Chondrocyte (in vitro differentiated cells): ENCODE measurements at regions not wholly inside any gene's neighbourhood (a gene's known extent, or its start where the extent isn't known, plus 50 kb on each side); places are given as distances from the start of the nearest gene placed in this dataset.

Experiments used
- DNase-seq: peaks from one replicate; pipeline ENCODE4 v3.0.0; 2021; ENCODE audit warnings: mixed read lengths, low spot score
- H3K27ac Mint-ChIP-seq: one replicate; pipeline ENCODE4 v1.8.0; 2021; ENCODE audit warnings: mild to moderate bottlenecking, moderate library complexity, mixed read lengths; ENCODE audit not compliant: unreplicated experiment
- H3K27me3 Mint-ChIP-seq: 2 replicates; pipeline ENCODE4 v1.8.0; 2021; ENCODE audit warnings: low read depth, mixed read lengths
- H3K36me3 Mint-ChIP-seq: 2 replicates; pipeline ENCODE4 v1.8.0; 2021; ENCODE audit warnings: low read depth, mixed read lengths
- H3K4me1 Mint-ChIP-seq: 2 replicates; pipeline ENCODE4 v1.8.0; 2021; ENCODE audit warnings: low read depth, mild to moderate bottlenecking, mixed read lengths
- H3K4me3 Mint-ChIP-seq: one replicate; pipeline ENCODE4 v1.8.0; 2021; ENCODE audit warnings: mild to moderate bottlenecking, moderate library complexity, mixed read lengths; ENCODE audit not compliant: unreplicated experiment
- H3K9me3 Mint-ChIP-seq: 2 replicates; pipeline ENCODE4 v1.8.0; 2021; ENCODE audit warnings: low read depth, mixed read lengths
- CTCF ChIP-seq: fragments of 200-600 bp; sonication (generic); IDR thresholded peaks from 2 replicates; pipeline ENCODE4 v1.5.0; 2021; ENCODE audit warnings: antibody characterized with exemption, mild to moderate bottlenecking, moderate library complexity

DNA sequence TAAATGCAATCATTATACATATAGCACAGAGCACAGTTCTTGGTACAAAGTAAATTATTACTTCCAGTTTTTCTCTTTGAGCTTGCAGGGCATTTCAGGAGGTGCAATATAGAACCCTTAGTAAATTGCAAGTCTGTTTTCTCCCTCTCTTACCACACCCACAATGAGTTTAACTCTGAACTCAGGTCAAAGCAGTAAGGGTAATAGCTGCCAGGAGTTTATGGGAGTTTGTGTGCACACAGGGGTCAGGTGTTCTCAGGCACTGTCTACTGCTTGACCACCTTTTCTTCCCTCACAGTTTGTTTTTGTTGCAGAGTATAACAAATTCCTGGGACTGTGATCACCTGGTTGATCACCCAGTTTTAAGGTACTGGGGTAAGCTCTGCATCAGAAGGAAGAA, 478.5 kb upstream of the TENM4 start:
- Mint-ChIP-seq H3K4me3 (no peak overlapping the region), H3K27ac (no peak overlapping the region)

DNA sequence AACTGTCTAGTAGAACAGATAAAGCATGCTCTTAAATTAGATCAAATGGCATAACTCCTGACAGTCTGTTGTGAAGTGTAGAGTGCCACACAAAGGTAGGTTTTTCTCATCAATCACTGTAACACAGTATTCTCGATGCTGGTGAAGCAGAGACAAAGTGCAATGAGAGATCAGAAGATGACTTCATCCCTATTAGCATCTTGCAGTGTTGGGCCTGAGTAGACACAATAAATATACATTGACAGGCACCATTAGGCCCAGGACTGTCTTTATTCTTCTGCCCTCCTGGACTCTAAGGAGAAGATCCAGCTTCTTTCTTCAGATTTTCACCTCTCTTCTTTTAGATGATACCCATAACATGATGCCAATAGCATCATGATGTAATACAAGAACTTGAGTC, 478.0 kb upstream of the TENM4 start:
- no peak for TF ChIP-seq CTCF
- H3K27ac Mint-ChIP-seq = no peak overlapping the region
- no peaks in the 10 kb centered on the region for H3K36me3 Mint-ChIP-seq
- peaks cover 2% of the 10 kb centered on the region for H3K27me3 Mint-ChIP-seq
- no peaks in the 10 kb centered on the region for H3K4me1 Mint-ChIP-seq
- H3K4me3 Mint-ChIP-seq = no peak overlapping the region
- DNase-seq = no peak
- no peaks in the 10 kb centered on the region for H3K9me3 Mint-ChIP-seq

More for the DNA sequence above, 478.5 kb upstream of the TENM4 start:
- H3K9me3 Mint-ChIP-seq = peaks cover 2% of the 10 kb centered on the region
- peaks cover 2% of the 10 kb centered on the region for H3K27me3 Mint-ChIP-seq
- no peak for DNase-seq
- no peaks in the 10 kb centered on the region for H3K4me1 Mint-ChIP-seq
- H3K36me3 Mint-ChIP-seq = no peaks in the 10 kb centered on the region
- no peak for TF ChIP-seq CTCF

GRCh38 chr11:79906164-79906563, 465.3 kb upstream of the TENM4 start:
- Mint-ChIP-seq H3K27ac (no peak overlapping the region), H3K9me3 (peaks cover 10% of the 10 kb centered on the region), H3K36me3 (no peaks in the 10 kb centered on the region), H3K4me3 (no peak overlapping the region), H3K27me3 (peaks cover 3% of the 10 kb centered on the region), H3K4me1 (no peaks in the 10 kb centered on the region)
- TF ChIP-seq CTCF = no peak
- no peak for DNase-seq

- H3K4me1 Mint-ChIP-seq = no peaks in the 10 kb centered on the region
- H3K27me3 Mint-ChIP-seq = peaks cover 2% of the 10 kb centered on the region
- no peak overlapping the region for H3K27ac Mint-ChIP-seq
- no peaks in the 10 kb centered on the region for H3K36me3 Mint-ChIP-seq
- no peak for DNase-seq
- H3K9me3 Mint-ChIP-seq = peaks cover 7% of the 10 kb centered on the region
- no peak overlapping the region for H3K4me3 Mint-ChIP-seq
- no peak for TF ChIP-seq CTCF
These were observed 461.7 kb upstream of the TENM4 start for GRCh38 chr11:79902493-79902892.

DNA sequence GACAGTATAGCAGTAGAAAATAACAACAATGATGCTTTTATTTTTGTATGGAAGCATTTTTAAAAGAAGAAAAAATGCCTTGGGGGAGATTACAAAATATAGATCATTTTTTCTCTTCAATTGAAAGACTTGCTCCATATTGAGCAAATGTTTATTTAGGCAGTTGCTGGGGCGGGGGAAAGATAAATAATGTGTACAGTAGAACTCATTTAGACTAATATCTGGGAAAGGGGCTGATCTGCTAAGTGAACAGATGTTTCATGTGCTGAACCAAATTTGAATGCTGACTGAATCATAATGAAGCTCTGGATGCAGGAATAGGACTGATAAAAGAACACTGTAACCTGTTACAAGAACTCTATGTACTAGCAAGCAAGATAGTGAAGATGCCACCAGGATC, 457.1 kb upstream of the TENM4 start:
- no peak for TF ChIP-seq CTCF
- no peak for DNase-seq
- Mint-ChIP-seq H3K36me3 (no peaks in the 10 kb centered on the region), H3K9me3 (no peaks in the 10 kb centered on the region), H3K4me1 (no peaks in the 10 kb centered on the region), H3K4me3 (no peak overlapping the region), H3K27ac (no peak overlapping the region), H3K27me3 (peaks cover 6% of the 10 kb centered on the region)
